Right forelimb (tissue), 1 donor: ENCODE measurements at regions not wholly inside any gene's neighbourhood (a gene's known extent, or its start where the extent isn't known, plus 50 kb on each side); places are given as distances from the start of the nearest gene placed in this dataset.
"Not testable (repeated sequence)": the region's sequence is repeated elsewhere in the genome, so short reads cannot be mapped to it uniquely, and the experiment has no call there.

Source experiments
- DNase-seq: peaks from one replicate; pipeline ENCODE4 v3.0.0-alpha.2; 2018

- DNase-seq: no peak
These were observed 246.4 kb downstream of the ZNF674 start for GRCh38 chrX:46298821-46299220.

- DNase-seq: no peak
These were observed 249.3 kb downstream of the ZNF674 start for GRCh38 chrX:46295963-46296362.

GRCh38 chrX:46294234-46294633 lies 251.0 kb downstream of the ZNF674 start:
- no peak for DNase-seq

GRCh38 chrX:46279925-46280313 lies 265.3 kb downstream of the ZNF674 start:
- no peak for DNase-seq

GRCh38 chrX:46279214-46279924 lies 265.9 kb downstream of the ZNF674 start:
- DNase-seq: no peak

GRCh38 chrX:46278572-46278971 lies 266.6 kb downstream of the ZNF674 start:
- no peak for DNase-seq

- DNase-seq: no peak
These were observed 276.8 kb downstream of the ZNF674 start for GRCh38 chrX:46268412-46268811.

GRCh38 chrX:46263494-46263893 lies 281.7 kb downstream of the ZNF674 start:
- DNase-seq: no peak

GRCh38 chrX:46262304-46262703 lies 282.9 kb downstream of the ZNF674 start:
- DNase-seq: no peak

- no peak for DNase-seq
These were observed 284.7 kb downstream of the ZNF674 start for GRCh38 chrX:46260499-46260898.

GRCh38 chrX:46258356-46258755 lies 286.9 kb downstream of the ZNF674 start:
- DNase-seq: no peak

- no peak for DNase-seq
These were observed 287.8 kb downstream of the ZNF674 start for GRCh38 chrX:46257451-46257879.

- no peak for DNase-seq
These were observed 288.3 kb downstream of the ZNF674 start for GRCh38 chrX:46256875-46257274.

GRCh38 chrX:46255046-46255445 lies 290.2 kb downstream of the ZNF674 start:
- no peak for DNase-seq

- no peak for DNase-seq
These were observed 290.6 kb downstream of the ZNF674 start for GRCh38 chrX:46254641-46255040.

GRCh38 chrX:46251755-46252154 lies 293.5 kb downstream of the ZNF674 start:
- DNase-seq: no peak

- DNase-seq: no peak
These were observed 295.1 kb downstream of the ZNF674 start for GRCh38 chrX:46250151-46250550.

GRCh38 chrX:46247456-46247855 lies 297.8 kb downstream of the ZNF674 start:
- DNase-seq: no peak

- DNase-seq: no peak
These were observed 300.8 kb downstream of the ZNF674 start for GRCh38 chrX:46244451-46244850.

GRCh38 chrX:46236411-46236810 lies 308.8 kb downstream of the ZNF674 start:
- DNase-seq: no peak

GRCh38 chrX:46235778-46236177 lies 309.4 kb downstream of the ZNF674 start:
- no peak for DNase-seq

GRCh38 chrX:46234775-46235174 lies 310.4 kb downstream of the ZNF674 start:
- DNase-seq: no peak

- no peak for DNase-seq
These were observed 316.8 kb downstream of the ZNF674 start for GRCh38 chrX:46228389-46228788.

- no peak for DNase-seq
These were observed 318.8 kb downstream of the ZNF674 start for GRCh38 chrX:46226422-46226821.

GRCh38 chrX:46223499-46223898 lies 321.7 kb downstream of the ZNF674 start:
- DNase-seq: not testable (repeated sequence)
